H1 (cell line): ENCODE measurements at regions not wholly inside any gene's neighbourhood (a gene's known extent, or its start where the extent isn't known, plus 50 kb on each side); places are given as distances from the start of the nearest gene placed in this dataset.

ENCODE experiments used
- CTCF ChIA-PET: fragments of 300-600 bp; sonication (Branson Sonifier 250); formaldehyde crosslinking; loops from one replicate; lab custom pipeline; 2021; ENCODE audit not compliant: partially characterized antibody; lab: Charles Lee
- POLR2A ChIA-PET: fragments of 300-600 bp; sonication (Branson Sonifier 250); formaldehyde crosslinking; loops from one replicate; lab custom pipeline; 2021; ENCODE audit warnings: inconsistent platforms; ENCODE audit not compliant: partially characterized antibody; lab: Charles Lee
- DNase-seq, 2 experiments: peaks; one replicate each; pipeline versions ENCODE4 v3.0.0 to v3.0.0-alpha.2; 2010 to 2022; ENCODE audit warnings: low spot score in 2 of 2, low read depth in 1 of 2, mixed read lengths in 1 of 2
- FAIRE-seq: peaks from 2 replicates; lab custom pipeline; 2011; peaks lifted over from hg19 to GRCh38; lab: Jason Lieb, UNC
- H2AFZ ChIP-seq: 2 replicates; pipeline ENCODE4 v1.8.1; 2012; ENCODE audit warnings: low read length, inconsistent platforms
- H2AK5ac ChIP-seq: 2 replicates; pipeline ENCODE4 v1.6.1; 2013; ENCODE audit warnings: low read depth, low read length
- H2BK120ac ChIP-seq: replicated peaks from 2 replicates; pipeline ENCODE3; 2013; ENCODE audit warnings: low read depth, low read length, inconsistent platforms
- H2BK12ac ChIP-seq: 2 replicates; pipeline ENCODE4 v1.6.1; 2013; ENCODE audit warnings: low read depth, low read length
- H2BK15ac ChIP-seq: 2 replicates; pipeline ENCODE4 v1.6.1; 2013; ENCODE audit warnings: low read length
- H2BK20ac ChIP-seq: 2 replicates; pipeline ENCODE4 v1.6.1; 2013; ENCODE audit warnings: low read length
- H2BK5ac ChIP-seq: 2 replicates; pipeline ENCODE4 v1.6.1; 2013; ENCODE audit warnings: low read depth, low read length
- H3K14ac ChIP-seq: 2 replicates; pipeline ENCODE4 v1.6.1; 2013; ENCODE audit warnings: inconsistent platforms; ENCODE audit not compliant: insufficient read length
- H3K18ac ChIP-seq: 2 replicates; pipeline ENCODE4 v1.6.1; 2013; ENCODE audit warnings: low read length; ENCODE audit errors: extremely low read depth
- H3K23ac ChIP-seq: 2 replicates; pipeline ENCODE4 v1.6.1; 2013; ENCODE audit warnings: inconsistent platforms; ENCODE audit not compliant: insufficient read length
- H3K23me2 ChIP-seq: 2 replicates; pipeline ENCODE4 v1.6.1; 2013; ENCODE audit warnings: low read depth, low read length
- H3K27ac ChIP-seq: 2 replicates; pipeline ENCODE4 v1.6.1; 2011; ENCODE audit warnings: low read depth, low read length, inconsistent platforms
- H3K27me3 ChIP-seq, 4 experiments: replicated peaks in 1 of 4; 1 replicate in 1 of 4; 2 replicates in 3 of 4; pipeline versions ENCODE4 v1.6.1 to v1.8.1; 2011 to 2013; ENCODE audit warnings: low read length in 3 of 4, mild to moderate bottlenecking in 3 of 4, inconsistent platforms in 2 of 4, mixed read lengths in 2 of 4, moderate library complexity in 1 of 4; ENCODE audit not compliant: control insufficient read depth in 3 of 4, insufficient read depth in 3 of 4; ENCODE audit errors: extremely low read depth in 1 of 4
- H3K36me3 ChIP-seq, 4 experiments: 2 replicates each; pipeline versions ENCODE4 v1.6.1 to v1.8.1; 2011 to 2013; ENCODE audit warnings: mild to moderate bottlenecking in 4 of 4, low read length in 3 of 4, moderate library complexity in 2 of 4, control low read depth in 1 of 4, inconsistent platforms in 1 of 4; ENCODE audit not compliant: insufficient read depth in 4 of 4, control insufficient read depth in 2 of 4
- H3K4ac ChIP-seq: replicated peaks from 2 replicates; pipeline ENCODE3; 2013; ENCODE audit warnings: low read length, low read depth, mixed read lengths, inconsistent platforms; ENCODE audit not compliant: insufficient read length
- H3K4me1 ChIP-seq, 4 experiments: replicated peaks in 1 of 4; 1 replicate in 1 of 4; 2 replicates in 3 of 4; pipeline versions ENCODE4 v1.6.1 to v1.8.1; 2011 to 2013; ENCODE audit warnings: low read length in 3 of 4, inconsistent platforms in 2 of 4, mixed read lengths in 1 of 4; ENCODE audit not compliant: insufficient read depth in 4 of 4, control insufficient read depth in 3 of 4
- H3K4me2 ChIP-seq, 2 experiments: 2 replicates each; pipeline versions ENCODE4 v1.6.1 to v1.8.1; 2011 to 2013; ENCODE audit warnings: low read depth in 2 of 2, low read length in 2 of 2, control low read depth in 1 of 2, inconsistent platforms in 1 of 2, mild to moderate bottlenecking in 1 of 2; ENCODE audit not compliant: insufficient read depth in 1 of 2
- H3K4me3 ChIP-seq, 4 experiments: fragments of 200-600, 300-600 bp in 1 of 4; sonication (generic), shearing (Covaris generic), sonication (Bioruptor Twin) in 1 of 4; 2 replicates each; pipeline versions ENCODE4 v1.5.1 to v1.8.1; 2011 to 2016; ENCODE audit warnings: low read length in 4 of 4, low read depth in 3 of 4, control low read depth in 2 of 4, inconsistent platforms in 2 of 4, mild to moderate bottlenecking in 2 of 4, mixed read lengths in 1 of 4, moderate library complexity in 1 of 4; ENCODE audit not compliant: insufficient read depth in 2 of 4; ENCODE audit errors: extremely low read depth in 1 of 4
- H3K56ac ChIP-seq: replicated peaks from 2 replicates; pipeline ENCODE3; 2013; ENCODE audit warnings: low read depth, mild to moderate bottlenecking, mixed read lengths, low read length, inconsistent platforms; ENCODE audit not compliant: insufficient read length
- H3K79me1 ChIP-seq: 2 replicates; pipeline ENCODE4 v1.6.1; 2013; ENCODE audit warnings: low read depth, low read length, control low read depth
- H3K79me2 ChIP-seq, 2 experiments: 2 replicates each; pipeline versions ENCODE4 v1.6.1 to v1.8.1; 2012 to 2013; ENCODE audit warnings: low read length in 2 of 2, mild to moderate bottlenecking in 2 of 2, inconsistent platforms in 1 of 2; ENCODE audit not compliant: insufficient read depth in 2 of 2, control insufficient read depth in 1 of 2
- H3K9ac ChIP-seq, 4 experiments: replicated peaks in 1 of 4; 1 replicate in 1 of 4; 2 replicates in 3 of 4; pipeline versions ENCODE4 v1.6.1 to v1.8.1; 2011 to 2013; ENCODE audit warnings: low read depth in 3 of 4, low read length in 3 of 4, control low read depth in 2 of 4, mild to moderate bottlenecking in 2 of 4, moderate library complexity in 2 of 4, inconsistent platforms in 1 of 4; ENCODE audit errors: extremely low read depth in 1 of 4
- H3K9me3 ChIP-seq, 2 experiments: 2 replicates each; pipeline versions ENCODE4 v1.6.1 to v1.8.1; 2012 to 2013; ENCODE audit warnings: mild to moderate bottlenecking in 2 of 2, moderate library complexity in 2 of 2, control low read depth in 1 of 2, inconsistent platforms in 1 of 2, low read depth in 1 of 2, low read length in 1 of 2, mixed read lengths in 1 of 2; ENCODE audit not compliant: insufficient read depth in 2 of 2
- H4K20me1 ChIP-seq, 2 experiments: replicated peaks in 1 of 2; 2 replicates each; pipeline versions ENCODE3 to v1.8.1; 2011 to 2013; ENCODE audit warnings: inconsistent platforms in 2 of 2, low read length in 2 of 2, mild to moderate bottlenecking in 1 of 2; ENCODE audit not compliant: insufficient read depth in 2 of 2, control insufficient read depth in 1 of 2
- H4K5ac ChIP-seq: 2 replicates; pipeline ENCODE4 v1.6.1; 2013; ENCODE audit warnings: low read length, low read depth, mixed read lengths, inconsistent platforms; ENCODE audit not compliant: insufficient read length
- H4K8ac ChIP-seq: 2 replicates; pipeline ENCODE4 v1.8.0; 2013; ENCODE audit warnings: mild to moderate bottlenecking, moderate library complexity, low read length, inconsistent platforms; ENCODE audit not compliant: insufficient read depth; ENCODE audit errors: extremely low read depth
- H4K91ac ChIP-seq: replicated peaks from 2 replicates; pipeline ENCODE3; 2013; ENCODE audit warnings: low read length, mixed read lengths, inconsistent platforms; ENCODE audit not compliant: insufficient read length
- CBX5 ChIP-seq: fragments of 300-800, 300-1000 bp; sonication (generic); IDR thresholded peaks from 2 replicates; pipeline ENCODE4 v1.7.1; 2016; ENCODE audit warnings: antibody characterized with exemption, low read length, low read depth
- CREB1 ChIP-seq: IDR thresholded peaks from 2 replicates; pipeline ENCODE4 v1.6.1; 2012; ENCODE audit warnings: inconsistent platforms
- JUN ChIP-seq: IDR thresholded peaks from 2 replicates; pipeline ENCODE4 v1.6.1; 2011; ENCODE audit warnings: low read depth, mild to moderate bottlenecking, improper control_type of control experiment, low read length
- JUND ChIP-seq: IDR thresholded peaks from 2 replicates; pipeline ENCODE4 v1.6.1; 2011; ENCODE audit warnings: mild to moderate bottlenecking, improper control_type of control experiment, low read length
- KDM1A ChIP-seq: fragments of 200-600, 300-600 bp; sonication (generic); IDR thresholded peaks from 2 replicates; pipeline ENCODE4 v1.7.1; 2016; ENCODE audit warnings: mild to moderate bottlenecking, low read length, borderline replicate concordance
- KDM5A ChIP-seq: fragments of 200-600 bp; IDR thresholded peaks from 2 replicates; pipeline ENCODE4 v1.7.1; 2012; ENCODE audit warnings: mild to moderate bottlenecking, low read length, inconsistent platforms, mixed read lengths
- POLR2AphosphoS5 ChIP-seq: IDR thresholded peaks from 2 replicates; pipeline ENCODE4 v1.6.1; 2011; ENCODE audit warnings: low read depth, low read length
- RAD21 ChIP-seq, 2 experiments: IDR thresholded peaks in 1 of 2; conservative IDR thresholded peaks in 1 of 2; 2 replicates each; pipeline ENCODE4 v1.6.1; 2011; ENCODE audit warnings: low read depth in 2 of 2, low read length in 2 of 2, improper control_type of control experiment in 1 of 2, inconsistent platforms in 1 of 2, mild to moderate bottlenecking in 1 of 2, moderate library complexity in 1 of 2
- TCF12 ChIP-seq: IDR thresholded peaks from 2 replicates; pipeline ENCODE4 v1.6.1; 2011; ENCODE audit warnings: low read depth, mild to moderate bottlenecking, low read length
- WGBS, 2 experiments: shearing (Covaris generic) in 1 of 2; methylation state at CpG; one replicate each; pipeline versions ENCODE4 v1.1.6 to v1.1.7; 2013 to 2015; ENCODE audit warnings: low lambda C conversion rate in 2 of 2, mixed read lengths in 2 of 2, inconsistent platforms in 1 of 2, low coverage in 1 of 2, missing lambda C conversion rate in 1 of 2; ENCODE audit not compliant: insufficient replicate concordance in 2 of 2, insufficient coverage in 1 of 2, insufficient read length in 1 of 2; ENCODE audit errors: extremely low coverage in 1 of 2, missing lambda C conversion rate in 1 of 2; 5-methylcytosine and 5-hydroxymethylcytosine counted together

DNA sequence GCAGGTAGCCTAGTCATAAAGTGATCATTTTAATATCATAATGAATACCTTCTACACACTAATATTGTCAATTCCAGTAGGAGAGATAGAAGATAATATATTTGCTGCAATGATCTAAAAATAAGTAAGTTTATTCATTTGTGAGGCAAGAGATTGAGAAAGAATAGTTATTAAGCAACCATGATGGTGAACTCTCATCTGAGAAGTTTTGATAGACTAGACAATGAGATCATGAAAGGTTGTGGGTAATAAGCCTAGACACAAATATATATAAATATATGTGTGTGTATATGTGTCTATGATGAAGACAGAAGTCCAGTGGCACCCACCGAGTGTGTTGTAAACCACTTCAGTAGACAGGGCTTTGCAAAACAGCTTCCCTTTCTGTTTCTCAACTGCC lies 181.0 kb upstream of the CHST9 start:
- Histone ChIP-seq H3K79me2 (no peaks in the 10 kb centered on the region), H3K4me3 (no peak overlapping the region), H2AK5ac (no peak overlapping the region), H3K9ac (no peak overlapping the region), H3K27me3 (no peaks in the 10 kb centered on the region), H4K5ac (no peak overlapping the region), H3K4ac (no peak overlapping the region), H2BK15ac (no peak overlapping the region), H3K36me3 (no peaks in the 10 kb centered on the region), H4K8ac (no peak overlapping the region), H3K4me2 (no peak overlapping the region), H3K27ac (no peak overlapping the region), H4K20me1 (no peaks in the 10 kb centered on the region), H2BK12ac (no peak overlapping the region), H3K9me3 (no peaks in the 10 kb centered on the region), H2BK120ac (no peak overlapping the region), H3K23me2 (peaks cover 2% of the 10 kb centered on the region; the same call in 1 of the 2 replicates), H2BK5ac (no peak overlapping the region), H2AFZ (no peak overlapping the region), H3K4me1 (no peaks in the 10 kb centered on the region), H3K14ac (no peak overlapping the region), H3K79me1 (no peaks in the 10 kb centered on the region), H3K56ac (no peak overlapping the region), H3K18ac (no peak overlapping the region), H4K91ac (no peak overlapping the region), H3K23ac (no peak overlapping the region), H2BK20ac (no peak overlapping the region)
- CTCF ChIA-PET = interaction anchor here (0.6 to 3.8 kb wide), 11 partner anchors 19 to 561 kb away, joined by 3 to 24 read pairs (median 4); no protein-coding TSS in a partner anchor
- POLR2A ChIA-PET = no interaction called here
- DNase-seq (no peak), FAIRE-seq (no peak)
- TF ChIP-seq POLR2AphosphoS5 (no peak), JUN (no peak), CBX5 (no peak), RAD21 (IDR thresholded peaks at IDR 0.05 in 1 of 2, conservative IDR thresholded peaks at IDR 0.05 in 1 of 2; ENCODE audit: low read depth in 2 of 2, low read length in 2 of 2) (no peak), KDM1A (no peak), TCF12 (no peak), JUND (no peak), KDM5A (no peak), CREB1 (no peak)
- 75% methylated on average over 1 of the region's 1 CpG; no CpG with 5 or more reads in 1 of the 2 experiments for WGBS, 2 experiments
